ENCODE measurements at regions not wholly inside any gene's neighbourhood (a gene's known extent, or its start where the extent isn't known, plus 50 kb on each side); places are given as distances from the start of the nearest gene placed in this dataset.

- TF ChIP-seq CTCF (IDR thresholded peaks at IDR 0.05; ENCODE audit: unreplicated experiment): no peak
- Mint-ChIP-seq H3K4me1 (ENCODE audit: low read depth) (no peaks in the 10 kb centered on the region), H3K27ac (no peak overlapping the region), H3K4me3 (ENCODE audit: low read depth) (no peak overlapping the region), H3K36me3 (ENCODE audit: insufficient read depth) (no peaks in the 10 kb centered on the region), H3K9me3 (ENCODE audit: low read depth) (no peaks in the 10 kb centered on the region), H3K27me3 (no peaks in the 10 kb centered on the region)
- DNase-seq (ENCODE audit: low spot score, unreplicated experiment): no peak
Observed at GRCh38 chr14:40265096-40265495, 832.9 kb upstream of the FBXO33 start.

GRCh38 chr14:40252817-40253447 is 820.7 kb upstream of the FBXO33 start:
- DNase-seq (ENCODE audit: low spot score, unreplicated experiment): no peak

GRCh38 chr14:40248671-40249070 is 816.4 kb upstream of the FBXO33 start:
- H3K36me3 Mint-ChIP-seq (ENCODE audit: insufficient read depth): no peaks in the 10 kb centered on the region
- H3K27ac Mint-ChIP-seq: no peak overlapping the region
- no peaks in the 10 kb centered on the region for H3K9me3 Mint-ChIP-seq (ENCODE audit: low read depth)
- H3K27me3 Mint-ChIP-seq: no peaks in the 10 kb centered on the region
- TF ChIP-seq CTCF (IDR thresholded peaks at IDR 0.05; ENCODE audit: unreplicated experiment): no peak
- H3K4me3 Mint-ChIP-seq (ENCODE audit: low read depth): no peak overlapping the region
- H3K4me1 Mint-ChIP-seq (ENCODE audit: low read depth): no peaks in the 10 kb centered on the region
- no peak for DNase-seq (ENCODE audit: low spot score, unreplicated experiment)

More at GRCh38 chr14:40252817-40253447, 820.7 kb upstream of the FBXO33 start:
- peak; percentile 34 for TF ChIP-seq CTCF (IDR thresholded peaks at IDR 0.05; ENCODE audit: unreplicated experiment)
- H3K27me3 Mint-ChIP-seq: no peaks in the 10 kb centered on the region
- H3K4me3 Mint-ChIP-seq (ENCODE audit: low read depth): no peak overlapping the region
- H3K9me3 Mint-ChIP-seq (ENCODE audit: low read depth): no peaks in the 10 kb centered on the region
- H3K36me3 Mint-ChIP-seq (ENCODE audit: insufficient read depth): no peaks in the 10 kb centered on the region
- no peaks in the 10 kb centered on the region for H3K4me1 Mint-ChIP-seq (ENCODE audit: low read depth)
- no peak overlapping the region for H3K27ac Mint-ChIP-seq

- Mint-ChIP-seq H3K27ac (no peak overlapping the region), H3K36me3 (ENCODE audit: insufficient read depth) (peaks cover 2% of the 10 kb centered on the region), H3K4me1 (ENCODE audit: low read depth) (peaks cover 10% of the 10 kb centered on the region), H3K27me3 (no peaks in the 10 kb centered on the region), H3K9me3 (ENCODE audit: low read depth) (peaks cover 10% of the 10 kb centered on the region), H3K4me3 (ENCODE audit: low read depth) (no peak overlapping the region)
- TF ChIP-seq CTCF (IDR thresholded peaks at IDR 0.05; ENCODE audit: unreplicated experiment): no peak
- DNase-seq (ENCODE audit: low spot score, unreplicated experiment): no peak
Observed at GRCh38 chr14:40240245-40240859, 808.1 kb upstream of the FBXO33 start.

- H3K9me3 Mint-ChIP-seq (ENCODE audit: low read depth): peaks cover 17% of the 10 kb centered on the region
- no peak for DNase-seq (ENCODE audit: low spot score, unreplicated experiment)
- H3K4me1 Mint-ChIP-seq (ENCODE audit: low read depth): no peaks in the 10 kb centered on the region
- H3K27ac Mint-ChIP-seq: no peak overlapping the region
- H3K4me3 Mint-ChIP-seq (ENCODE audit: low read depth): no peak overlapping the region
- no peaks in the 10 kb centered on the region for H3K27me3 Mint-ChIP-seq
- TF ChIP-seq CTCF (IDR thresholded peaks at IDR 0.05; ENCODE audit: unreplicated experiment): no peak
- peaks cover 2% of the 10 kb centered on the region for H3K36me3 Mint-ChIP-seq (ENCODE audit: insufficient read depth)
Observed at GRCh38 chr14:40232302-40232701, 800.1 kb upstream of the FBXO33 start.

All from progenitor cell of endocrine pancreas (in vitro differentiated cells).